ENCODE measurements at regions not wholly inside any gene's neighbourhood (a gene's known extent, or its start where the extent isn't known, plus 50 kb on each side); places are given as distances from the start of the nearest gene placed in this dataset.
"Not testable (repeated sequence)": the region's sequence is repeated elsewhere in the genome, so short reads cannot be mapped to it uniquely, and the experiment has no call there.

DNA sequence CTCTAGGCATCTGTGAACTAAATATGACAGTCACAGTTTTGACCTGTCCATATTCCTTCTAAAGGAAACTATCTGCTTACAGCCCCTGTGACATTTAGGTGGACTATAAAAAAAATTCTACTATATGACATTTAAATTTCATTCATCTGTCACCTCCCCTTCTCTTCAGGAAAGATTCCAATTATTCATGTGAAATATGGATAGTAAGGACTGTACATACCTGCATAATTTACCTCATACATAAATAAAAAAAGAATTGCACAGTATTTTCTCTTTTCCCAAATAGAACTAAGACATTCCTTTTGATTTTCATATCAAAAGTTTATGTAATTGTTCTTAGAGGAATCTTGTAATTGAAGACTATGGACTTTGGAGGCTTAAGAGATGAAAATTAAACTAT, 192.3 kb upstream of the GRIN3A start:
- Histone ChIP-seq H3K36me3 (no peaks in the 10 kb centered on the region), H3K4me1 (no peaks in the 10 kb centered on the region), H3K9me3 (no peaks in the 10 kb centered on the region), H3K27me3 (no peaks in the 10 kb centered on the region), H3K27ac (no peak overlapping the region), H3K4me3 (no peak overlapping the region)
- TF ChIP-seq, protein P1, sequence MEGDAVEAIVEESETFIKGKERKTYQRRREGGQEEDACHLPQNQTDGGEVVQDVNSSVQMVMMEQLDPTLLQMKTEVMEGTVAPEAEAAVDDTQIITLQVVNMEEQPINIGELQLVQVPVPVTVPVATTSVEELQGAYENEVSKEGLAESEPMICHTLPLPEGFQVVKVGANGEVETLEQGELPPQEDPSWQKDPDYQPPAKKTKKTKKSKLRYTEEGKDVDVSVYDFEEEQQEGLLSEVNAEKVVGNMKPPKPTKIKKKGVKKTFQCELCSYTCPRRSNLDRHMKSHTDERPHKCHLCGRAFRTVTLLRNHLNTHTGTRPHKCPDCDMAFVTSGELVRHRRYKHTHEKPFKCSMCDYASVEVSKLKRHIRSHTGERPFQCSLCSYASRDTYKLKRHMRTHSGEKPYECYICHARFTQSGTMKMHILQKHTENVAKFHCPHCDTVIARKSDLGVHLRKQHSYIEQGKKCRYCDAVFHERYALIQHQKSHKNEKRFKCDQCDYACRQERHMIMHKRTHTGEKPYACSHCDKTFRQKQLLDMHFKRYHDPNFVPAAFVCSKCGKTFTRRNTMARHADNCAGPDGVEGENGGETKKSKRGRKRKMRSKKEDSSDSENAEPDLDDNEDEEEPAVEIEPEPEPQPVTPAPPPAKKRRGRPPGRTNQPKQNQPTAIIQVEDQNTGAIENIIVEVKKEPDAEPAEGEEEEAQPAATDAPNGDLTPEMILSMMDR (IDR thresholded peaks at IDR 0.05): no peak
- intact Hi-C loops (cut with DNase I; ENCODE audit: low total_unique reads): no loop called here
- DNase-seq: no peak

DNA sequence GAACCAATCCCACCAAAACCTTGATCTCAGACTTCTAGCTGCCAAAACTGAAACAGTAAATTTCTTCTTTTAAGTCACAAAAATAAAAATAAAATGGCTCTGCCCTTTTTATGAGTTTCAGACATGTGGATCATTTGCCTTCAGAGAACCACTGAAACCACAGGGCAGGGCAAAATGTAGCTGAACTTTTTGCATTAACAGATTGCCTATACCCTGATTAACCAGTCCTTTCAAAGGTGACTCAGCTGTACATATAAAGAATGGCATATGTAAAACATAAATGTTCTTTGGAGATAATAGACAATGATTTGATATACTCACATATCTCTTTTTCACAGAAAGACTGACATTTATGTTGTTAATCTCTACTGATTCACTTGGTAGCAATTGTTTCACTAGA, 187.1 kb upstream of the GRIN3A start:
- Histone ChIP-seq H3K27ac (no peak overlapping the region), H3K4me1 (no peaks in the 10 kb centered on the region), H3K36me3 (no peaks in the 10 kb centered on the region), H3K9me3 (no peaks in the 10 kb centered on the region), H3K4me3 (no peak overlapping the region), H3K27me3 (no peaks in the 10 kb centered on the region)
- intact Hi-C loops (cut with DNase I; ENCODE audit: low total_unique reads): no loop called here
- DNase-seq: no peak
- TF ChIP-seq, protein P1 (IDR thresholded peaks at IDR 0.05): no peak

DNA sequence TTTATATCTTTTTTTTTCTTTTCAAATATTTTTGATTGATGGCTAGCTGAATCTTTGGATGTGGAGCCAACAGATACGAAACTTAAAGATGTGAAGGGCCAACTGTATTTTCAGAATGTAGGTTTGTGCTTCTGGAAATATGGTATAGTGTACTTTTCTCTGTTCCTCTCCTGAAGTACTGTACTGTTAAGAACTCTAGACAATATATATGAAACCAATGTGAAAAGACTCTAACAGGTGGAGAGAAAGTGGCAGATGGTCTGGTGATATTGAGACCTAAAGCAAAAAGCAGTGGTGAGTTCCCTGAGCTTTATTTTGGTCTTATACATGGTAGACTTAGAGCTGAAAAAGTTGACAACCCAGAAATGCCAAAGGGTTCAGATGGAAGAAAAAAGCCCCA, 185.0 kb upstream of the GRIN3A start:
- no peak overlapping the region for H3K4me3 ChIP-seq
- H3K4me1 ChIP-seq: no peaks in the 10 kb centered on the region
- H3K27me3 ChIP-seq: no peaks in the 10 kb centered on the region
- H3K36me3 ChIP-seq: no peaks in the 10 kb centered on the region
- intact Hi-C loops (cut with DNase I; ENCODE audit: low total_unique reads): no loop called here
- H3K9me3 ChIP-seq: no peaks in the 10 kb centered on the region
- DNase-seq: no peak
- TF ChIP-seq, protein P1 (IDR thresholded peaks at IDR 0.05): no peak
- no peak overlapping the region for H3K27ac ChIP-seq

DNA sequence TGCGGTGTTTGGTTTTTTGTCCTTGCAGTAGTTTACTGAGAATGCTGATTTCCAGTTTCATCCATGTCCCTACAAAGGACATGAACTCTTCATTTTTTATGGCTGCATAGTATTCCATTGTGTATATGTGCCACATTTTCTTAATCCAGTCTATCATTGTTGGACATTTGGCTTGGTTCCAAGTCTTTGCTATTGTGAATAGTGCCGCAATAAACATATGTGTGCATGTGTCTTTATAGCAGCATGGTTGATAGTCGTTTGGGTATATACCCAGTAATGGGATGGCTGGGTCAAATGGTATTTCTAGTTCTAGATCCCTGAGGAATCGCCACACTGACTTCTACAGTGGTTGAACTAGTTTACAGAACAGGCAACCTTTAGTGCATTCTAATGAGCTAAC, 178.5 kb upstream of the GRIN3A start:
- H3K36me3 ChIP-seq; H3K27ac ChIP-seq; H3K27me3 ChIP-seq; H3K9me3 ChIP-seq; DNase-seq; intact Hi-C loops (cut with DNase I; ENCODE audit: low total_unique reads); H3K4me1 ChIP-seq; H3K4me3 ChIP-seq: not testable (repeated sequence)

DNA sequence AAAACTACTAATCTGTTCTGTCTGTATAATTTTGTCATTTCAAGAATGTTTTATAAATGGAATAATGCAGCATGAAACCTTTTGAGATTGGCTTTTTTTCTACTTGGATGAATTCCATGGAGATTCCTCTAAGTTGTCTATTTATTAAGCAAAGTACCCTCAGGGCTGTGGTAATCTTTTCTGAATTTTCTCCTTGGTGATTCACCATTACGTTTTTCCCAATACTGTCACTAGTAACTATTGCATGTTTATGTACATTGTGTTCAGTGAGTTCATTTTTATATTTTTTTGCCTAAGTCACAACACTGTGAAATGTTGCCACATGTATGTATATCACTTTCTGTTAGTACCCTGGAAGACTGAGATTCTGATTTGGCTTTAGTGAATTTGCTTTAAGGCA, 177.0 kb upstream of the GRIN3A start:
- Histone ChIP-seq H3K27me3 (no peaks in the 10 kb centered on the region), H3K36me3 (no peaks in the 10 kb centered on the region), H3K27ac (no peak overlapping the region), H3K4me3 (no peak overlapping the region), H3K9me3 (no peaks in the 10 kb centered on the region), H3K4me1 (no peaks in the 10 kb centered on the region)
- intact Hi-C loops (cut with DNase I; ENCODE audit: low total_unique reads): no loop called here
- TF ChIP-seq, protein P1 (IDR thresholded peaks at IDR 0.05): no peak
- no peak for DNase-seq

DNA sequence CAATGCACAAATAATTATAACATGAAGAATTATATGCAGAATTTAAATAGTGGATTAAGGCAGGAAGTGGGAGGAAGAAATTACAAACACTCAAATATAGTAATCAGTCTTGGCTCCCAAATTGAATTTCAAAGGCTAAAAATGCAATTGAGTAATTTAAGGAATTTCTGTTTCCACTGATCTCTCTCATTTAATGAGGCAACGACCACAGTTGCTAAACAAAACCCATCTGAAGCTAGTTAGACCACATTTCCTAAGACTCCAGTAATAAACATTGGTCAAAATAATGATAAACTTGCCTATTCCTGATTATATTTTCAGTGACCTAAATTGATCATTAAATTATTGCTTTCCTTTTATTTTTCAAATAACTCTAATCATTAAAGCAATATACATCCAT, 174.3 kb upstream of the GRIN3A start:
- intact Hi-C loops (cut with DNase I; ENCODE audit: low total_unique reads): no loop called here
- no peak overlapping the region for H3K4me3 ChIP-seq
- H3K4me1 ChIP-seq: no peaks in the 10 kb centered on the region
- no peak for DNase-seq
- no peak overlapping the region for H3K27ac ChIP-seq
- TF ChIP-seq, protein P1 (IDR thresholded peaks at IDR 0.05): no peak
- no peaks in the 10 kb centered on the region for H3K27me3 ChIP-seq
- peaks cover 0 to 6% (median 0%) of the 10 kb centered on the region in 3 donors for H3K9me3 ChIP-seq
- H3K36me3 ChIP-seq: no peaks in the 10 kb centered on the region

Data from tibial artery (tissue), 4 donors.